Osteoblast (primary cell): ENCODE measurements at regions not wholly inside any gene's neighbourhood (a gene's known extent, or its start where the extent isn't known, plus 50 kb on each side); places are given as distances from the start of the nearest gene placed in this dataset.

ENCODE experiments used
- DNase-seq: peaks from one replicate; pipeline ENCODE4 v3.0.0; 2011; ENCODE audit warnings: low spot score, mixed read lengths; ENCODE audit not compliant: insufficient read length; ENCODE audit errors: missing footprints
- H2AFZ ChIP-seq: 2 replicates; pipeline ENCODE4 v1.6.0; 2011; ENCODE audit warnings: mild to moderate bottlenecking, low read length
- H3K27ac ChIP-seq: 2 replicates; pipeline ENCODE4 v1.5.1; 2011; ENCODE audit warnings: mild to moderate bottlenecking, low read depth, low read length, moderate library complexity
- H3K27me3 ChIP-seq: 2 replicates; pipeline ENCODE4 v1.6.0; 2012; ENCODE audit warnings: mild to moderate bottlenecking, control low read depth, inconsistent platforms, low read length, moderate library complexity; ENCODE audit not compliant: insufficient read depth
- H3K36me3 ChIP-seq: 2 replicates; pipeline ENCODE4 v1.5.1; 2011; ENCODE audit warnings: mild to moderate bottlenecking, low read length, control low read depth, moderate library complexity; ENCODE audit not compliant: insufficient read depth
- H3K4me1 ChIP-seq: 2 replicates; pipeline ENCODE4 v1.5.1; 2011; ENCODE audit warnings: mild to moderate bottlenecking, low read length, control low read depth, moderate library complexity; ENCODE audit not compliant: insufficient read depth
- H3K4me2 ChIP-seq: 2 replicates; pipeline ENCODE4 v1.6.0; 2011; ENCODE audit warnings: mild to moderate bottlenecking, low read length; ENCODE audit not compliant: insufficient read depth
- H3K4me3 ChIP-seq: fragments of 200-600 bp; sonication (generic); 3 replicates; pipeline ENCODE4 v1.5.1; 2012; ENCODE audit warnings: mild to moderate bottlenecking, low read length, inconsistent platforms; ENCODE audit not compliant: insufficient read depth
- H3K79me2 ChIP-seq: 2 replicates; pipeline ENCODE4 v1.6.0; 2012; ENCODE audit warnings: mild to moderate bottlenecking, low read length, control low read depth, inconsistent platforms; ENCODE audit not compliant: insufficient read depth
- H3K9me3 ChIP-seq: 2 replicates; pipeline ENCODE4 v1.5.1; 2011; ENCODE audit warnings: low read depth, low read length, control low read depth
- H4K20me1 ChIP-seq: 2 replicates; pipeline ENCODE4 v1.6.0; 2012; ENCODE audit warnings: mild to moderate bottlenecking, low read length, control low read depth; ENCODE audit not compliant: insufficient read depth
- CTCF ChIP-seq: IDR thresholded peaks from 2 replicates; pipeline ENCODE4 v1.5.1; 2011; ENCODE audit warnings: mild to moderate bottlenecking, low read depth, low read length, moderate library complexity; ENCODE audit errors: extremely low read depth

DNA sequence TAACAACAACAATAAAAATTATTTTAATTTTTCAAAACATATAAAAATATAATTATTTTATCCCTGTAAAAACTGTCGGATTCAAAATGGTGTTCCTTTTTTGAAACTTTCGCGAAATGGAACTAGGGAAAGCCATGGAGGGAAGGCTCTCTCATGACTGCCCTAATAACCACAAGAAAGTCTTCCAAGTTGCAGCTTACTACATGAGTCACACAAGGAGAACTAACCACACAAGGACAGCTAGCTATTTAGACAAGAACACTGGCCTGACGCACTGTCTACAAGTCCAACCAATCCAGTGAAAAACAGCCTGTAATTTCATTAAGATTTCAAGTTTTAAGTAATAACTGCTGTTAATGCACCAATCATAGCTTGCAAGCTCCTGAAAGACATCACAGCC is 319.2 kb upstream of the PCDH9 start:
- Histone ChIP-seq H4K20me1 (no peaks in the 10 kb centered on the region), H3K27ac (no peak overlapping the region), H3K4me1 (no peaks in the 10 kb centered on the region), H3K4me2 (no peak overlapping the region), H3K4me3 (no peak overlapping the region), H3K9me3 (no peaks in the 10 kb centered on the region), H3K36me3 (no peaks in the 10 kb centered on the region), H2AFZ (no peak overlapping the region), H3K27me3 (no peaks in the 10 kb centered on the region), H3K79me2 (no peaks in the 10 kb centered on the region)
- DNase-seq = no peak
- no peak for TF ChIP-seq CTCF

GRCh38 chr13:67538906-67539305 is 308.8 kb upstream of the PCDH9 start:
- Histone ChIP-seq H3K4me3 (no peak overlapping the region), H3K79me2 (no peaks in the 10 kb centered on the region), H3K9me3 (no peaks in the 10 kb centered on the region), H3K27ac (no peak overlapping the region), H3K36me3 (no peaks in the 10 kb centered on the region), H2AFZ (no peak overlapping the region), H3K4me1 (no peaks in the 10 kb centered on the region), H3K4me2 (no peak overlapping the region), H3K27me3 (no peaks in the 10 kb centered on the region), H4K20me1 (no peaks in the 10 kb centered on the region)
- TF ChIP-seq CTCF = no peak
- no peak for DNase-seq

DNA sequence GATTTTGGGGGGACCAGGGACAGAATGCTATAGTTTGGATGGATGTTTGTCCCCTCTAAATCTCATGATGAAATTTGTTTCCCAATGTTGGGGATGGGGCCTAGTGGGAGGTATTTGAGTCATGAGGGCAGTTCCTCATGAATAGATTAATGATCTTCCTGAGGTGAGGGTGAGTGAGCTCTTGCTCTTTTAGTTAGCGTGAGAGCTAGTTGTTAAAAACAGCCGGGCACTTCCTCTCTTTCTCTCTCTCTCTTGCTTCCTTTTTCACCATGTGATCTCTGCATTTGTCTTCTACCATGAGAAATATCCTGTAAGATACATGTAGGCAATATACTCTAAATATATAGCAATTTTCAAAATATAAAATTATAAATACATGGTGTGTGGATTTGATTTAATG is 290.8 kb upstream of the PCDH9 start:
- no peak for TF ChIP-seq CTCF
- Histone ChIP-seq H3K4me3 (no peak overlapping the region), H3K79me2 (no peaks in the 10 kb centered on the region), H3K36me3 (no peaks in the 10 kb centered on the region), H3K27me3 (no peaks in the 10 kb centered on the region), H3K4me1 (no peaks in the 10 kb centered on the region), H2AFZ (no peak overlapping the region), H4K20me1 (no peaks in the 10 kb centered on the region), H3K27ac (no peak overlapping the region), H3K4me2 (no peak overlapping the region), H3K9me3 (no peaks in the 10 kb centered on the region)
- DNase-seq = no peak

DNA sequence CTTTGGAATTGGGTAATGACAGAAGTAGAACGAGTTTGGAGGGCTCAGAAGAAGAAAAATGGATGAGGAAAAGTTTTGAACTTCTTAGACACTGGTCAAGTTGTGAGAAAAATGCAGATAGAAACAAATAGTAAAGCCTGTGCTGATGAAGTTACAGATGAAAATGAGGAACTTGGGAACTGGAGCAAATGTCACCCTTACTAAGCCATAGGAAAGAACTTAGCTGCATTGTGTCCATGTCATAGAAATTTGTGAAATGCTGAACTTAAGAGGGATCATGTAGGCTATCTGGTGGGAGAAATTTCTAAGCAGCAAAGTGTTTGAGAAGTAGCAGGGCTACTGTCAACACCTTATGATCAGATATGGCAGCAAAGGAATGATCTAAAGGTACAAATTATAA is 289.2 kb upstream of the PCDH9 start:
- Histone ChIP-seq H3K9me3 (no peaks in the 10 kb centered on the region), H3K4me3 (no peak overlapping the region), H4K20me1 (no peaks in the 10 kb centered on the region), H3K4me2 (no peak overlapping the region), H3K36me3 (no peaks in the 10 kb centered on the region), H2AFZ (no peak overlapping the region), H3K27ac (no peak overlapping the region), H3K27me3 (no peaks in the 10 kb centered on the region), H3K79me2 (no peaks in the 10 kb centered on the region), H3K4me1 (no peaks in the 10 kb centered on the region)
- no peak for DNase-seq
- no peak for TF ChIP-seq CTCF
